ENCODE measurements at regions not wholly inside any gene's neighbourhood (a gene's known extent, or its start where the extent isn't known, plus 50 kb on each side); places are given as distances from the start of the nearest gene placed in this dataset.

GRCh38 chrX:40844471-40844870, 109.1 kb upstream of the MED14 start:
- Histone ChIP-seq H3K27me3 (replicated peaks; ENCODE audit: control insufficient read depth, insufficient read depth, low read length) (no peaks in the 10 kb centered on the region), H3K4me3 (replicated peaks; ENCODE audit: low read depth, low read length) (no peak overlapping the region), H3K36me3 (ENCODE audit: control insufficient read depth, insufficient read depth, low read length) (no peaks in the 10 kb centered on the region)
- DNase-seq (ENCODE audit: extremely low read depth, insufficient read length), result no peak
- TF ChIP-seq CTCF (IDR thresholded peaks at IDR 0.05; ENCODE audit: insufficient read depth, low read length, poor library complexity, severe bottlenecking), result no peak

- Histone ChIP-seq H3K27me3 (replicated peaks; ENCODE audit: control insufficient read depth, insufficient read depth, low read length) (no peaks in the 10 kb centered on the region), H3K36me3 (ENCODE audit: control insufficient read depth, insufficient read depth, low read length) (no peaks in the 10 kb centered on the region), H3K4me3 (replicated peaks; ENCODE audit: low read depth, low read length) (no peak overlapping the region)
- no peak for TF ChIP-seq CTCF (IDR thresholded peaks at IDR 0.05; ENCODE audit: insufficient read depth, low read length, poor library complexity, severe bottlenecking)
- DNase-seq (ENCODE audit: extremely low read depth, insufficient read length), result no peak
These were observed 110.1 kb upstream of the MED14 start for GRCh38 chrX:40845331-40845911.

GRCh38 chrX:40849906-40850823, 114.8 kb upstream of the MED14 start:
- TF ChIP-seq CTCF (IDR thresholded peaks at IDR 0.05; ENCODE audit: insufficient read depth, low read length, poor library complexity, severe bottlenecking), result no peak
- H3K27me3 ChIP-seq (replicated peaks; ENCODE audit: control insufficient read depth, insufficient read depth, low read length), result no peaks in the 10 kb centered on the region
- no peaks in the 10 kb centered on the region for H3K36me3 ChIP-seq (ENCODE audit: control insufficient read depth, insufficient read depth, low read length)
- H3K4me3 ChIP-seq (replicated peaks; ENCODE audit: low read depth, low read length), result no peak overlapping the region
- DNase-seq (ENCODE audit: extremely low read depth, insufficient read length), result no peak

GRCh38 chrX:40852586-40852985, 117.2 kb upstream of the MED14 start:
- no peak for DNase-seq (ENCODE audit: extremely low read depth, insufficient read length)
- no peaks in the 10 kb centered on the region for H3K27me3 ChIP-seq (replicated peaks; ENCODE audit: control insufficient read depth, insufficient read depth, low read length)
- H3K4me3 ChIP-seq (replicated peaks; ENCODE audit: low read depth, low read length), result no peak overlapping the region
- no peaks in the 10 kb centered on the region for H3K36me3 ChIP-seq (ENCODE audit: control insufficient read depth, insufficient read depth, low read length)
- TF ChIP-seq CTCF (IDR thresholded peaks at IDR 0.05; ENCODE audit: insufficient read depth, low read length, poor library complexity, severe bottlenecking), result no peak

- Histone ChIP-seq H3K4me3 (replicated peaks; ENCODE audit: low read depth, low read length) (no peak overlapping the region), H3K36me3 (ENCODE audit: control insufficient read depth, insufficient read depth, low read length) (no peaks in the 10 kb centered on the region), H3K27me3 (replicated peaks; ENCODE audit: control insufficient read depth, insufficient read depth, low read length) (no peaks in the 10 kb centered on the region)
- TF ChIP-seq CTCF (IDR thresholded peaks at IDR 0.05; ENCODE audit: insufficient read depth, low read length, poor library complexity, severe bottlenecking), result no peak
- DNase-seq (ENCODE audit: extremely low read depth, insufficient read length), result no peak
These were observed 117.9 kb upstream of the MED14 start for GRCh38 chrX:40853004-40853815.

Measured in GM06990 (cell line).